Umbilical cord (tissue), 1 donor: ENCODE measurements at regions not wholly inside any gene's neighbourhood (a gene's known extent, or its start where the extent isn't known, plus 50 kb on each side); places are given as distances from the start of the nearest gene placed in this dataset.
"Not testable (repeated sequence)": the region's sequence is repeated elsewhere in the genome, so short reads cannot be mapped to it uniquely, and the experiment has no call there.

Experiments used
- DNase-seq: peaks from one replicate; pipeline ENCODE4 v3.0.0-alpha.2; 2015; ENCODE audit warnings: low spot score

DNA sequence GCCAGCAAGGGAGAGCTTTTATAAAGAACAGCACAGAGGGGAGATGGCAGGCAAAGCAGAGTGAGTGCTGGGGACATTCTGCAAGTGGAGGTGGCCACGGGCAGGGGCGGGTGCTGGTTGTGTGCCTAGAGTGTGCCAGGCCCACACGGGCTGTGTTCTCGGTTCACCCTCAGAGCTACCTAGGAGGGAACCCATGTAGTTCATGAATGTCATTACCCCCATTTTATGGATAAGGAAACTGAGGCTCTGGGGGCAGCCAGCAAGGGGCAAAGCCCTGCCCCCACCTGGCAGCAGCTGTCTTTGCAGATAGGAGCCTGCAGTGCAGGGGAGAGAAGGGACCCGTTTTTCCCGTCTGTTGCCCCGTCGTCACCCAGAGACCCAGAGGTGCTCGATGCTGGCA, 85.2 kb upstream of the NCOR2 start:
- DNase-seq = no peak

DNA sequence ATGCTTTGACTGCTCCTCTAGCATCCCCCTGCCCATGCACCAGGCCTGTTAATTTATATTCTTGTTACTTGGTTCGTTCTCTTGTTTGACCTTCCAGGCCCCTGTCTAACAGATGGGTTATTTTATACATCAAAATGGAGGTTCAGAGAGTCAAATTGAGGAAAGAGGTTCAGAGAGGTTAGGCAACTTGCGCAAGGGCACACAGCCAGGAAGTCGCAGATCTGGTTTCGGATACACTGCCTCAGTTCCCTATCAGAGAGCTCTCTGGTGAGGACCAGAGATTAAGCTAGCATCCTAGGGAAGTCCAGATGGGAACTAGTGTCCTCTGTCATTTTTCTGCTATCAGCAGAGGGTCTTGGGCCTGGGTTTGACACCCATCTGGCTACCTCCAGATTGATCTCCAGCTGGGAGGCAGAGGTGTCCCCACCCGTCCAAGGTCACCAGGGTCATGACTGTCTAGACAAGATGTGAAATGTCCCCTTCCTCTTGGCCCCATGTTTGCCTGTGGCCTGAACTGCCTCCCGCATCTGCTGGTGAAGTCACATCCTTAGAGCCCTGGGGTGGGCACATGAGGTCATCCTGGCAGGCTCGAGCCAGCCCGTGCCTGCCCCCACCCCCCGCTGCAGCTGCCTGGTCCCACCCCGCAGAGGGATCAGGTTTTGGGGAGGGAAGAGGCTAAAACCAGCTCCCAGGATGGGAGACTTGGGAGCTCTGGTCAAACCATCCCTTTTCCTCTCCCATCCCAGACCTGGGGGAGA, 84.3 kb upstream of the NCOR2 start:
- no peak for DNase-seq

DNA sequence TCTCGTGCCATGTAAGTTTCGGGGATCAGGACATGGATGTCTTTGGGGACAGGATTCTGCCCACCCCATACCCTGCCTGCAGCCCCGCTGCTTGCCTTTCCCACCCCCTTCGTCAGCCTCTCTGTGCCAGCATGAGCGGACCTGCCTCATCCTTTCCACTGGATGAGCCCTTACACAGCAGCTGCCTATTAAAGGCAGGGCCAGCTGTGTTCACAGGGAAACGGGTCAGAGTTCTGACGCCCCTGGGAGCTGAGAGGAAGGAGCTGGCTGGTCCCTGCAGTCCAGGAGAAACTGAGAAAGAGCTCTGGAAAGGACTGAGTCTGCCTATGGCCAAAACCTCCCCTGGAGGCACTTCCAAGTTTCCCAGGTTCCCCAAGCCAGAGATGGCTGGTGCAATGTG, 83.5 kb upstream of the NCOR2 start:
- DNase-seq = no peak

DNA sequence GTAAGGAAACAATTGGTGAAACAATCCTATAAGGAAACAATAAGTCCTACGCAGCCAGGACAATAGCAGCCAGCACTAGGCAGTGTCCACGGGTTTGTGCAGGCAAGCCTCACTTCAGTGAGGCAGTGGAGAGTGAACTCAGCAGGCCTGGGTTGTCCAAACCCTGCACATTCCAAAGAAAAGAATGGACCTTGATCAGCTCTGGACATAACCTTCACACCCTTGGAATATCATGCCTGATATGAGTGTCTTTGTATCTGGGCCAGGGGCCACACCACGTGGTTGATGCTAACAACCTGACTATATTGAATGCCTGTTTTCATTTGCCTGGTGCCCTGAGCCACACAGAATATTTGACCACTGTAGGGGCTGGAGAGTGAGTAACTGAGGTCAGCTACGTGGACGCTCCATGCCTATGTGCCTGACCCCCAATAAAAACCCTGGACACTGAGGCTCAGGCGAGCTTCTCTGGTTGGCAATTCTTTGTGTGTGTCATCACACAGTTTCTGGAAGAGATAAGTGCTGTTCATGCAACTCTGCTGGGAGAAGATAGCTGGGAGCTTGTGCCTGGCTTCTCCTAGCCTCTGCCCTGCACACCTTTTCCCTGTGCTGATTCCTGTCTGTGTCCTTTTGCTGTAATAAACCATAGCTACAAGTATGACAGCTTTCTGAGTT, 81.4 kb upstream of the NCOR2 start:
- no peak for DNase-seq

DNA sequence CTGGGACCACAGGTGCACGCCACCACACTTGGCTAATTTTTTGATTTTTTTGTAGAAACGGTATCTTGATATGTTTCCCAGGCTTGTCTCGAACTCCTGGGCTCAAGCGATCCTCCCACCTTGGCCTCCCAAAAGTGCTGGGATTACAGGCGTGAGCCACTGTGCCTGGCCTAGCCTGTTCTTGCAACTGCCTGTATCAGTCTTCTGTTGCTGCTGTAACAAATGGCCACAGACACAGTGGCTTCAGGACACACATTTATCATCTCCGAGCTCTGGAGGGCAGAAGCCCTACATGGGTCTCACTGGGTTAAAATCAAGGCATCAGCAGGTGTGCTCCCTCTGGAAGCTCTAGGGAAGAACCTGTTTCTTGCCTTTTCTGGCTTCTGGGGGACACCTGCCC, 79.9 kb upstream of the NCOR2 start:
- DNase-seq = no peak

DNA sequence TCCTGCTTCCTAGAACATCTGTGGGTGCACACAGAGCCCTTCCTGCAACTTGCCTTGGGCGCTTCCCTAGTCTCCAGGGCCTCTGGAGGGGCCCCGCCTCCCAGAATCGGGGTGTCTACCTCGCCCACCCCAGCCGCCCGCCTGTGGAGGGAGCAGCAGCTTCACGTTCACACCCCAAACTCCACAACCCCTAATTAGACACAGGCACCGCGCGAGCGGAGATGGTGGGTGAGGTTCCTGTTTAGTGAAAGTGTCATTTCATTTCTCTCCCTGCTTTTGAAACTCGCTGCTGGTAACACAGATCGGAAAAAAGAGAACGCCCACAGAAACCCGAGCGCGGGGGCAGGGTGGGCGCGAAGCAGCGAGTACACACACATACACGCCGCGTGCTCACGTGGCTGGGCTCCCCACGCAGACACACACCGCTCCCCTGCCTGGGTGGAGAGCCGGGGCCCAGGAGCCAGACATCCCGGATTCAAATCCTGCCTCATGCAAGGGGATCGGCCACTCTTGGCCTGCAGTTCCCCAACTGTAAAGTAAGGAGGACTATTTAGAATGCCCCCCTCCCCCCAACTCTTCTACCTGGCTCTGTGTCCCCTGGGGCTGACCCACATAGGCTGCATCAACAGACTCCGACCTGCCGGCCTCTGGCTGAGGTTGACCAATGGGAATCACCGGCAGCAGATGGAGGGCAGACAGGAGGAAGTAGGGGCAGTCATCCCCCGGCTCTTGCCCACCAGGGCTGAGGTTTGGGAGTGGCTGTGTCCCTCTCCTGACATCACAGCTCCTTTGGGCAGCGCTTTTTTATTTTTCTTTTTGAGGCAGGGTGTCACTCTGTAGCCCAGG, 79.2 kb upstream of the NCOR2 start:
- DNase-seq = no peak

DNA sequence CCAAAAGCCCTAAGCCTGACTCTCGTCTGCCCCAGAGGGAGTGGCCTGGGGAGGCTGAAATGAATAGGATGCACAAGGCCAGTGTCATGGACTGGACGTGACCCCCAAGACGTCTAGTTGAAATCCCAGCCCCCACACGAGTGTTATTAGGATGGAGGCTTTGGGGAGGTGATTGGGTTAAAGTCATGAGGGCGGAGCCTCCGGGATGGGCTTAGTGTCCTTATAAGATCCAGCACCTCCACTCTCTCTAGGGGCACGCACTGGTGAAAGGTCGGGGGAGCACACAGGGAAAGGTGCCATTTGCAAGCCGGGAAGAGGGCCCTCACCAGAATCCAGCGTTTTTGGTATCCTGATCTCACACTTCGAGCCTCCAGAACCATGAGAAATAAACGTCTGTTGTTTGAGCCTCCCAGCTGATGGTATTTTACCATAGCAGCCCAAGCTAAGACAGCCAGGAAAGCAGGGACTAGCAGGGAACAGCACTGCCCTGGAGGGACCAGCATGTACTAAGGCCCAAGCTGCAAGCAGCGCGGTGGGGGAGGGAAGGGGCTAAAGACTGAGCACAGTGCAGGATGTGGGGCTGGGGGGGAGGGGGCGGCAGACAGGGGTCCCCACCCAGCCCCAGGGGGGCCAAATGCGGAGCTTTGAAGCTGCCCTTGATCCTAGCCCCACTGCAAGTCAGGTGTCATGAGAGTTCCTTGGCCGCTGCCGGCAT, 78.3 kb upstream of the NCOR2 start:
- no peak for DNase-seq

DNA sequence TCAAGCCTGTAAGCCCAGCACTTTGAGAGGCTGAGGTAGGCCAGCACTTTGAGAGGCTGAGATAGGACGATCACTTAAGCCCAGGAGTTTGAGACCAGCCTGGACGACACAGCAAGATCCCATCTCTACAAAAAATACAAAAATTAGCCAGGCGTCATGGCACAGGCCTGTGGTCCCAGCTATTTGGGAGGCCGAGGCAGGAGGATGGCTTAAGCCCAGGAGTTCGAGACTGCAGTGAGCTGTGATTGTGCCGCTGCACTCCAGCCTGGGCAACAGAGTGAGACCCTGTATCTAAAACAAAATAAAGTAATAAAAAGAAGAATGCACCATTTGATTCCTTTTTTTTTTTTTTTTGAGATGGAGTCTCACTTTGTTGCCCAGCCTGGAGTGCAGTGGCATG, 76.4 kb upstream of the NCOR2 start:
- not testable (repeated sequence) for DNase-seq

DNA sequence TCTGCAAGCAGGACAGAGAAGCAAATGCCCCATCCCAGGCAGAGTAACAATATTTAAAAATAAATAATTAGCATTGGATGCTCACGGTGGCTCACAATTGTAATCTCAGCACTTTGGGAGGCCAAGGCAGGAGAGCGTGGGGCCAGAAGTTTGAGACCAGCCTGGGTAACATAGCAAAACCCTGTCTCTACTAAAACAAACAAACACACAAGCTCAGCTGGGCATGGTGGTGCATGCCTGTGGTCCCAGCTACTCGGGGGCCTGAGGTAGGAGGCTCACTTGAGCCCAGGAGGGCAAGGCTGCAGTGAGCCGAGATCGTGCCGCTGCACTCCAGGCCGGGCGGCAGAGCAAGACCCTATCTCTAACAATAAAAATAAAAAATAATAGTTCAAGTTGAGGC, 74.7 kb upstream of the NCOR2 start:
- no peak for DNase-seq

DNA sequence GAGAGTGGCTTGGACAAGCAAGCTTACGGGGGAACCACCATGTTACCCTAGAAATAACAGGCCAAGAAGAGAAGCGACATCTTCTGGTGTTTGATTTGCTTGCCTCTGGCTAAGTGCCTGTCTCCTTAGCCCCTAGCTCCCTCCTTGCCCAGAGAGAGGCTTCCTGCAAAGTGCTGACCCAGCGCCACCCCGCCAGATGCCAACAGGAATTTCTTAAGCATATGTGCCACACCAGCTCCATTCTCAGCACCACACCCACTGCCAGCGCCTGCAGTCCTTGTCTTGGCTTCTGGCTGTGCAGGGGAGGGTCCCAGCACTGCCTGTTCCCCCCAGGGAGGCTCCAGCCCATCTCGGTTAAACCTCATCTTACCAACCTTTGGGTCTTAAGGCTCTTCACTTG, 74.2 kb upstream of the NCOR2 start:
- no peak for DNase-seq

DNA sequence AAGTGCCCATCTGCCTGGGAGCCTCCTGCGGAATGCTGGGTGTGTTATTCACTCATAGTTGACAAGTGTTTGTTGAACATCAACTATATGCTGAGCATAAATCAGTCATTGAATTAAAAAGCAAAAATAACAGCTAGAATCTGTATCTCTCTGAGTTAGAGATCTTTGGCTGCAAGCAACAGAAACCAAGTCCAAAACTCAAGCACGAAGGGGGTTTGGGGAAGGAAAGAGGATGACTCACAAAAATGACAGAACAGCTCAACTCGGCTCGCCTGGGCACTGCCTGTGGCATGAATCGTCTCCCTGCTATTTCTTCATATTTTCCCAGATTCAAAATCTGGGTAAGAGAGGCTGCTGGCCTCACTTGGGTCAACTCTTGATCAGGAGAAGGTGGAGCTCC, 72.6 kb upstream of the NCOR2 start:
- no peak for DNase-seq

DNA sequence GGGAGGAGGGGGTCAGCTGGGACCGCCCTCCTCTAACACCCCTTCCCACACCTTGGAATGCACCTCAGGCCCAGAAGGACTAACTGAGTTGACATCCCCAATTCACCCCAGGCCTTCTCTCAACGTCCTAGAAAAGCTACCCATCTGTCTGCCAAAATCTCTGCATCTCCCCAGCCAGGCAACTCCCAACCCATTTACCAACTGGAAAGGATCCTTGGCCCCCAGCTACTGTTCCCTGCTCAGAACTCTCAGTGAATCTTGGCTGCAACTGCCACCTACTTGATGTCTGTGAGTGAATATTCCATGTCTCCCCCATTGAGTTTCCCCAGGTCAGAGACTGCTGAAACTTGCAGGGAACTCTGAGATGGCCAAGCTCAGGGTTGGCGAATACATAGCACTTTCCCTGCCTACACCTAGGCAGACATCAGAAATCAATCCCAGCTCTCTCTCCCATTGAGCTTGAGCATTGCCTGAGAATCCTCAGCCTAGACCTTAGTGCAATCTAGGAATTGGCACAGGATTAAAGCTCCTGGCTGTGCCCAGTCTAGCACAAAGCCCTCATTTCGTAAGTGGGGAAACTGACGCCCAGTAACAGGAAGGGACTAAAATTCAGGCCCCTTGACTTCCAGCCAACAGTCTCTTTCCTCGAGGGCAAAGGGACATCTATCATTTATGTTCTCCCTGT, 71.9 kb upstream of the NCOR2 start:
- DNase-seq = no peak

DNA sequence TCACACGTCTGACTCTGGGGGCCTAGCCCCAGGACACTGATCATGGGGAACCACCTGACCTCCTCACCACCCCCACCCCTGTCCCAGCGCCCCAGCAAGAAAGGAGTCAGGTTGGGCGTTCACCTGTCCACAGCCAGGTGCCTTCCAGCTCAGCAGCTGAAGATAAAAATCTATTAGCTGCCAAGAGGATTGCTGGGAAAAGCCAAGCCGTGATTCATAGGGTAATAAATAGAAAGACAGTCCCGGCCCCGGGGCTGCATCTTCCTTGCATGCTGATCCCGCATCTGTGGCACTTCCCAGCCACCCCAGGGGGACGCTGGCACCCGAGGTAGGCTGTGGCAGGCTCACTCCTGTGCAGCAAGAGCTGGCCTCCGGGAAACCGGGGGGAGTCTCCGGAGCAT, 70.2 kb upstream of the NCOR2 start:
- no peak for DNase-seq

DNA sequence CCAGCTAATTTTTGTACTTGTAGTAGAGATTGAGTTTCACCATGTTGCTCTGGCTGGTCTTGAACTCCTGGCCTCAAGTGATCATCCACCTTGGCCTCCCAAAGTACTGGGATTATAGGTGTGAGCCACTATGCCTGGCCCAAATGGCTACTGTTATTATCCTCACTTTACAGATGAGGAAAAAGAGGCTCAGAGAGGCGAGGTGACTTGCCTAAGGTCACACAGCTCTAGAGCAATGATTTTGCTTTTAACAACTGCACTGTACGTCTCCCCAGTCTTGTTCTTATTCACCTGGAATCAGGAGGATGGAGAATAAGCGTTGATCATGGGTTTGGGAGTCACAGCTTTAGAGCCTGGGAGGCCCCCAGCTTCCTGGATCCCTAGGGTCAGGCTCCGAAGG, 69.8 kb upstream of the NCOR2 start:
- DNase-seq = no peak

DNA sequence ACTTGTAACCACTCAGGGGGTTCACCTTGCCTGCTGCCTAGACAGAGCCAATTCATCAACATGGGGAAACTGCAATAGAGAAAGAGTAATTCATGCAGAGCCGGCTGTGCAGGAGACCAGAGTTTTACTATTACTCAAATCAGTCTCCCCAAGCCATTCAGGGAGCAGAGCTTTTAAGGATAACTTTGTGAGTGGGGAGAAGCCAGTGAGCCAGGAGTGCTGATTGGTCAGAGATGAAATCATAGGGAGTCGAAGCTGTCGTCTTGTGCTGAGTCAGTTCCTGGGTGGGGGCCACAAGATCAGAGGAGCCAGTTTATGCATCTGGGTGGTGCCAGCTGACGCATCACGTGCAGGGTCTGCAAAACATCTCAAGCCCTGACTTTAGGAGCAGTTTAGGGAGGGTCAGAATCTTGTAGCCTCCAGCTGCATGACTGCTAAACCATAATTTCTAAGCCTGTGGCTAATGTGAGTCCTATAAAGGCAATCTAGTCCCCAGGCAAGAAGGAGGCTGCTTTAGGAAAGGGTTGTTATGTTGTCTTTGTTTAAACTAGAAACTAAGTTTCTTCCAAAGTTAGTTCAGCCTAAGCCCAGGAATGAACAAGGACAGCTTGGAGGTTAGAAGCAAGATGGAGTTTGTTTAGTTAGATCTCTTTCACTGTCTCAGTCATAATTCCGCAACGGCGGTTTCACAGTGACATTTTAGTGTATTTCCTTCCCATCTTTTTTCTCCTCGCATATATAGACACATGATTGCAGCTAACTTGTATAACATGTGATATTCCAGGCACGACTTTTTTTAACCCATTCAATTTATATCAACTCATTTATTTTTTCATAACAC, 68.9 kb upstream of the NCOR2 start:
- DNase-seq = peak; percentile 54

DNA sequence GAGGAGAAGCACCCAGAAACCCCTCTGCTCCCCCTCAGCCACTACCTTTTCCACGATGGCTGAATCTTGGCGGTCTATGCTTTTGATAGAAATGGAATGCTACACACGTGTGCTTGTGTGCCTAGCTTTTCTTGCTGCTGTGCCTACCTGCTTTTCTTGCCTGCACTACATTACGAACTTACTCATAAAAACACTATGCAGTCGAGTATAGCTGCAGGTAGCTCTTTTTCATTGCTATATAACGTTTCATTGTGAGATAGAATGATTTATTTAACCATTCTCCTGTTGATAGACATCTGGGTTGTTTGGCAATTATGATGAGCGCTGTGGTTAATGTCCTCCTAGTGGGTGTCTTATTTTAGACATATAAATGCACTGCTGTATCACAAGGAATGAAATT, 67.9 kb upstream of the NCOR2 start:
- no peak for DNase-seq

DNA sequence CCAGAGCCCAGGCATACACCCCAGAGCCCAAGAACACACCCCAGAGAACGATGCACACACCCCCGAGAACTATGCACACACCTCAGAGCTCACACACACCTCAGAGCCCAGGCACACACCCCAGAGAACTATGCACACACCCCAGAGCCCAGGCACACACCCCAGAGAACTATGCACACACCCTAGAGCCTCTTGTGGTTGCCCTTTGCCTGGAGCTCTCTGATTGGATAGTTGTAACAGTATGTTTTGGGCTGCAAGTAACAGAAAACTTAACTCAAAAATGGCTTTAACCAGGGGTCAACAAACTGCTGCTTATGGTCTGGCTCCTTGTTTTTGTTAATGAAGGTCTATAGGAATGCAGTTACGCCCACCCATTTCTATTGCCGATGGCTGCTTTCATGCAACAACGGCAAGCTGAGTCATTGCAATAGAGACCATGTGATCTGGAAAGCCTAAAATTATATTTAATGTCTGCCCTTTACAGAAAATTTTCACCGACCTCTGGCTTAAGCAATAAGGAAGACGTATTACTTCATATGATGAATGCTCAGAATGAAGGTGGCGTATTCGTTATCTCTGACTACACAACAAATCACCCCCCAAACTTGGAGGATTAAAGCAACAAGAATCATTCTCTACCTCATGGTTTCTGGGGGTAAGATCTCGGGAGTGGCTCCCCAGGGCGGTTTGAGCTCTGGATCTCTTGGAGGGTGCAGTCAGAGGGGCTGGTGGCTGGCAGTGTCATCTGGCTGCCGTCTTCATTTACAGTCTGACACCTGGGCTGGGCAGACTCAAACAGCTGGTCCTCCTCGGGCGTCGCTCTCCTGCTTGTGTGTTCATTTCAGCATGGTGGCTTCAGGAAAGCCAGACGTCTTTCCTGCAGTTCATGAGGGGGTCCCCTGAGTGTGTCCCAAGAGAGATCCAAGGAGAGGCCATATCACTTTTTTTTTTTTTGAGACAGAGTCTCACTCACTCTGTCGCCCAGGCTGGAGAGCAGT, 66.3 kb upstream of the NCOR2 start:
- DNase-seq = no peak

DNA sequence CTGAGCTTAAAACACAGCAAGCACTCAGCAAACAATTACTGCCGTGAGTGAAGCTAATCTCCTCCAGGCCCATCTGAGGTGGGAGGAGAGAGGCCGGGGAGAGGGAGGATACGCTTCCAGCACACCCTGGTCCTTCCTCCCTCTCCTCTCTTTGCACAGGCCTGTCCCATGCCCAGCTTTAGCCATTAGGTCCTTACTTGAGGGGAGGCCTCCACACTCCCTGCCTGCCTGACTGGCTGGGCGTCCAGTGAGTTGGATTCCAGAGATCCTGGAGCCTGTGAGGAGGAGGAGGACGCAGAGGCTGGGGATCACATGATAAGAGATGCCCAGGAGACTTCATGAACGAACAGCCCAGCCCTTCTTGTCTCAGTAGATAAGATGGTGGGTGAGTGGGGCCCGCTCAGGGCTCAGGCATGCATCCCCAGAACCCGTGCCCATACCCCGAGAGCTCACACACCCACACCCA, 65.1 kb upstream of the NCOR2 start:
- peak; percentile 71 for DNase-seq

DNA sequence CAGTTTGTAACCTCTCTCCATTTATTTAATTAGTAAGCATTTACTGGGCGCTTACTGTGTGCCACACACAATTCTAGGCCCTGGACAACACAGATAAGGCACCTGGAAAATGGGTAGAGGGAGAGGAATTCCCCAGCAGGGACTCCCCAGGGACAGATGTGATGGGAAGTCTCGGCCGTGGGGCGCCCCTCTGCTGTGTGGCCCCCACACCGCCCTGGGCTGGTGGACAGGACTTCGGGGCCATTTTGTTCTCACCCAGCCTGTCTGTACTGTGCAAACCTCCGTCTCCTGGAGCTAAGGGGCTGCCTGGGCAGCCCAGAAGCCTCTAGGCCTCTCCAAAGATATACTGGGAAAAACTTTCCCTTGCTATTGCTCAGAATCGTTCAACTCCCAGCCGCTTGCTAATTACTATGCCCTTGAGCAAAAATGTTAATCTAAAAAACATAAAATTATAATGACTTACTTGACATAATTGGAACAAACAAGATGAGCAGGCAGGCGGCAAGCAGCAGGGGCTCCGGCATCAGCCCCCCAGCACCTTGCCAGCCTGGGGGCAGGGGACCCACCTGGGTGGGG, 64.4 kb upstream of the NCOR2 start:
- no peak for DNase-seq
